GM19240 (cell line): ENCODE measurements at regions not wholly inside any gene's neighbourhood (a gene's known extent, or its start where the extent isn't known, plus 50 kb on each side); places are given as distances from the start of the nearest gene placed in this dataset.

Source experiments
- DNase-seq: peaks from one replicate; pipeline ENCODE4 v3.0.0; 2011; ENCODE audit warnings: low spot score; ENCODE audit not compliant: insufficient read length

GRCh38 chr2:48105848-48106247 is 199.6 kb upstream of the FBXO11 start:
- DNase-seq = no peak

DNA sequence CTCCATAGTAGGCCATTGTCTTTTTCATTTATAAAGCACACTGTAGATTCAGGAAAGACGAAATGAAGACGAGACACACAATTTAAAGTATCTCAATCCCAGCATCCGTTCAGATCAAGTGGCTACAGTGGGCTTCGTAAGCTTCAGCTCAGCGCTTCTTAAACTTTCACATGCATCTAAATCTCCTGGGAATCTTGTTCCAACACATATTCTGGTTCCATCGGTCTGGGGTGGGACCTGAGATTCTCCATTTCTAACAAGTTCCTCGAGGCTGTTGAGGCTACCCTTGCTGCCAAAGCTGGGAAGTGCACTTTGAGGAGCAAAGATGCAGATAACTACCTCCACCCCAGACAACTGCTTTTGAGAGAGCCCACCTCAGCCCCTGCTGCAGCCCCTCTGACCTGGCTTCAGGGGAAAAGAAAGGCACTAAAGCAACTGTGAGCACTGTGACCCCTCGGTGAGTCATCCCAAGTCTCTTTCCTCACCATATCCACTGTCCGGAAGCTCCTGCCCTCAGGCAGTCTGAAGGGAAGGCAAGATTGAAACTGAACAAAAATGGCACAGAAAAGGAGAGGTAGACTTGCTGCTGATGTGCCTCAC is 201.1 kb upstream of the FBXO11 start:
- no peak for DNase-seq

DNA sequence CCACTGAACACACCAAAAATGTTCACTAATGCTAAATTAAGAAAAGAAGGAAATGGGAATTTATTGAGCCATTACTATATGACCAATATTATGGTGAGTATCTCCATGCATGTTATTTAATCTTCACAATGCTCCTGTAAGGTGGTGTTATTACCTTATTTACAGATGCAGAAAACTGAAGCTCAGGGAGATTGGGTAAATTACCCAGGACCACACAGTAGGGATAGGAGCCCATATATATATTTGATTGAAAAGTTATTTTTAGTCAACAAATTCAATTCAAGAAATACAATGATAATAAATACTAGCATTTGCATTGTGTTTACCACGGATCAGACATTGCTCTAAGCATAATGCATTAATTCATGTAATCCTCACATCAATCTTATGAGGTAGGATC is 202.2 kb upstream of the FBXO11 start:
- no peak for DNase-seq

DNA sequence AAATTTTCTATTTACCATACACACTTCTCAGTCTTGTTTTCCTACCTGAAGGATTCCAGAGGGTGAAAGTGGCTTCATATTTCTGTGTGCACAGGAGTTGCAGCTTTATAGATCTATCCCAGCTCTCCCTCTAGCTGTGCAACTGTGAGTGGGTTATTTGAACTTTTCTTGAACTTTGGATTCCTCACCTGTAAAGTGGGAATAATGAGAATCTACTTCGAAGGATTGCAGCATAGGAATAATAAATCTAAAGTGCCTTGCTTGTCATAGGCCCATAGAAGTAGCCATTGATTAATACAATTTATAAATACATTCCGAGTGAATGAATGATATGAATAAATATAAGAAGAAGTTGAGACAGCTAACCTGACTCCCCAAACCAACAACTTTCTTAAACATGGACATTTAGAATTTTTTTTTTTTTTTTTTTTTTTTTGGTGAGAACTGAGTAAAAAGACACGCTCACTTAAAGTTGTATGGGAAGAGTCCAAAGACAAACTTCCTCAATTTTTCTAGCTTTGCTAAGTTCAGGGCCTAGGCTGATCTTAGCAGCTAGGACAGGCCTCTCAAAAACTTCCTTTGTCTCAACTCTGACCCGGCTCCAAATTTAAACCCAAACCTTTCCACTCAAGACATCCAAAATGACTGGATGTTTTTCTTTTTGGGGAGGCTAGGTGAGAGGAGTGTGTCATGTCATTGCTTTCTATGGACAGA is 203.3 kb upstream of the FBXO11 start:
- DNase-seq = no peak

DNA sequence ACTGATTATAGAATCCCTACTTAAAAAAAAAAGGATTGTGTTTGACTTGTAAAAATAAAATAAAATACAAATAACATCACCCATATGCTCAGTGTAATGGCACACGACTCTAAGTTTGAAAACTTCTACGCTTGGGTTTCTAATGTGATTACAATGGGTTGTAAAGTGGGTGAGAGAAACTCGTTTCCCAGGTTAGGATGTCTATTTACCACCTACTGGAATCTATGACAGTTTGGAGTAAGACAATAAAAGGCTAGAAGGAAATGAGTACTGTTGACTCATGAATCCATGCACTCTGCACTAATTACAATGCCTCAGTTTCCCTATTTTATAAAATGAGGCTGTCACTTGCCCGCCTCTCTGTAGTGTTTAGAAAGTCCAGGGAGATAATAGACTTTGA is 204.0 kb upstream of the FOXN2 start:
- DNase-seq = no peak

GRCh38 chr2:48112911-48113680 is 201.4 kb upstream of the FOXN2 start:
- DNase-seq = no peak

DNA sequence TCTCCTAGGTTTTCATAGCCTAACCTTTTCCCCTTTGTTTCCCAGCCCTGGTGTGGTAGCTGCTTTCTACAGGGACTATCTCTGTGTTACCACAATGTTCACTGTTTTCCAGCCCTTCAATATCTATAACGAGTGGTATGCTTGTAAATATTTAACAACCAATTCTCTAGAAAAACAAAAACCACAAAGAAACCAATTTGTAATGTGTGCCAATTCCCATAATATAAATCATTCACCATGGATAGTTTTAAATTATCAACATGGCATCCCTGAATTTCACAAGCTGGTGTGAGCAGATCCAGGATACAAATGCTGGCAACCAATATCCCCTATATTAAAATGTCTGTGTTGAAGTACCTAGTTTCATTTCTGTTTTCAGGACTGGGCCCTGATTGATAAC is 200.7 kb upstream of the FOXN2 start:
- no peak for DNase-seq

GRCh38 chr2:48114256-48114655 is 200.2 kb upstream of the FOXN2 start:
- peak; percentile 16 for DNase-seq

GRCh38 chr2:48116497-48116896 is 198.0 kb upstream of the FOXN2 start:
- no peak for DNase-seq

DNA sequence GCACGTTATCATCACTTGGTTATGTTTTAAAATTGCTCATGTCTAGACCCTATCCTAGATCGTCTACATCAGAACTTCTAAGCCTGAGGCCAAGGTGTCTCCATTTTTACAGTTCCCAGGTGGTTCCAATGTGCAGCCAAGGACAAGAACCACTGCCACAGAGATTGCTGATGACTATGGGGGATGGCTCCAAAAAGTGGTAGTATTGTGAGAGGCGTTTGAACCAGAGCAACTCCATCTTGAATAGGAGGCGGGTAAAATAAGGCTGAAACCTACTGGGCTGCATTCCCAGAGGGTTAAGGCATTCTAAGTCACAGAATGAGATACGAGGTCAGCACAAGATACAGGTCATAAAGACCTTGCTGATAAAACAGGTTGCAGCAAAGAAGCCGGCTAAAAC is 195.6 kb upstream of the FOXN2 start:
- no peak for DNase-seq

DNA sequence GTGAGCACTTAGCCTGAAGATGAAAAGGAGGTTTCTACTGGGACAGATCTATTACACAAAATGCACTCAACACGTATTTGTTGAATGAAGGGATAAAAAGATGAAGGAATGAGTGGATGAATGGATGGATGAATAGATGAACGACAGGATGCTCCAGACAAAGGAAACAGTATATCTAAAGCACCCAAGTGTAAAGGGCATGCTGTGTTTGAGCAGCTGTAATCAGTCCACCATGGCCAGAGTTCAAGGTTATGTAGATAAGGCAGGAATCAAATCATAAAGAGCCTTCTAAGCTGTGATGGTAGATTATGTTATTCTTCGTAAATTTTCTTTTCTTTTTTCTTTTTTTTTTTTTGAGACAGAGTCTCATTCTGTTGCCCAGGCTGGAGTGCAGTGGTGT is 194.4 kb upstream of the FOXN2 start:
- no peak for DNase-seq

- DNase-seq = no peak
Measured at GRCh38 chr2:48120759-48121242, 193.7 kb upstream of the FOXN2 start.

- DNase-seq = no peak
Measured at GRCh38 chr2:48122166-48122565, 192.3 kb upstream of the FOXN2 start.

- no peak for DNase-seq
Measured at GRCh38 chr2:48124592-48124991, 189.9 kb upstream of the FOXN2 start.

DNA sequence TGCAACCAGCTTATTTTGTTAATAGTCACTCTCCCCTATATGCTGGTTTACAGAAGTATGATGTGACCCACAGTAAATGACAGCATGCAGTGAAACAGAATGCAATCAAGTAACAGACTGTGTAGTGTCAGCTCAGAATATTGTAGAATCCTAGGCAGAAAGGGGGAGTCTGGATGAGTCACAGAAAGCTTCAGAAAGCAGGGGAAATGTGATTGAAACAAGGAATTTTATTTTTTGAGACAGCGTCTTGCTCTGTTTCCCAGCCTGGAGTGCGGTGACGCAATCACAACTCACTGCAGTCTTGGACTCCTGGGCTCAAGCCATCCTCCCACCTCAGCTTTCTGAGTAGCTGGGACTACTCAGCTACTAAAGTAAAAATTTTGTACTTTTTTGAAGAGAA is 188.3 kb upstream of the FOXN2 start:
- no peak for DNase-seq

GRCh38 chr2:48127612-48128191 is 186.8 kb upstream of the FOXN2 start:
- DNase-seq = no peak

- no peak for DNase-seq
Measured at GRCh38 chr2:48129293-48129950, 185.1 kb upstream of the FOXN2 start.

GRCh38 chr2:48131539-48132270 is 182.8 kb upstream of the FOXN2 start:
- no peak for DNase-seq

DNA sequence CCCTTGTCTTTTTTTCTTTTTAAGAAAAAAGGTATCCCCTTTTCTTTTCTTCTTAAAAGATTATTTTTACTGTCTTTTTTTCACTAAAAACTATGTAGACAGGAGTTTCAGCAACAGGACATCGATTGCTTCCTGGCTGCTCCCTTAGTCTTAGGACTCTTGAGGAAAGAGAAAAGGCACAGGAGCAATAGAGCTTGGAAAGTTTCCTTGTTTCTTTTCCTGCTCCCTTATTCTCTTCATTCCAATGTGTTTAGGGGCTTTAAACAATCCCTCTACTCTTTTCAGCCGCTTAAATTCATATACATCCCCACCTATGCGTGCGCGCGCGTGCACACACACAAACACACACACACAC is 182.2 kb upstream of the FOXN2 start:
- no peak for DNase-seq

DNA sequence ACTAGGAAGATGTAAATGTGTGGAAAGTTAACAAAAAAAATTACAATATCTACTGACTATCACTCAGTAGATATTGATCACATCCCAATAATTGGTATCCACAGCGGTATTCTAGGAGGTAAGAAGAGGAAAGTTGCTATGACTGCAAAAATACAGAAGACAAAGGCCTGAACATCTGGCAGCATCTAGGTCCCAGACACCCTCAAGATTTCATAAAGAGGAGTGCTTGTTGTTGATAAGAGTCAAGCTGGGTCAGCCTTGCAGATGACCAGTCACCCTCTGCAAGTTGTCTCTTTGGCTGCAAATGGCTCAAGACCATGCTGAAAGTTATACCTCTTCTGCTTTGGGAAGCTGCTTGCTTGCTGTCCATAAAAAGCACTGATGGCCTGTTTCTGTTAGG is 179.8 kb upstream of the FOXN2 start:
- DNase-seq = no peak

DNA sequence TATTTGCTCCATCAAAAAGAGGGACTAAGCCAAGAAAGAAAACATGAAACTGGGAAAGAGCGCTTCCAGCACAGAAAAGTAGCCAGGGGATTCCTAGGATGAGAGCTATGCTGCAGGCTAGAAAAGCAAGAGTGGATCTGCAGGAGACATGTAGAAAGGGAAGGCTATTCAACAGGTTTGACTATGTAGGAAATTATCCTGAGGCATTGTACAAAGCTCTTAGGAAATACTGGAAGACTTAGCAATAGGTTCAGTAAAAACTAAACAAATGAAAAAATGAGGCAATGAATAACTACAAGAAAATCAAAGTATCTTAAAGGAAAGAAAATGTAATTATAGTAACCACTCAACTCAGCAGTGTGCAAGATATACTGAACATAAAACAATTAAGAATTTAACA is 178.7 kb upstream of the FOXN2 start:
- no peak for DNase-seq
